Endothelial cell of umbilical vein (primary cell): ENCODE measurements at regions not wholly inside any gene's neighbourhood (a gene's known extent, or its start where the extent isn't known, plus 50 kb on each side); places are given as distances from the start of the nearest gene placed in this dataset.

Source experiments
- BruUV-seq: library from RNA; stranded (reverse); fragments of 400-500 nt; replicated peaks from 2 replicates; lab custom pipeline; 2021; lab: Mats Ljungman, UMichigan
- CTCF ChIA-PET: fragments of 300-600, 350-600 bp; sonication (Branson Sonifier 250); formaldehyde crosslinking; loops from one replicate; lab custom pipeline; 2021; ENCODE audit warnings: antibody characterized with exemption, inconsistent platforms; lab: Charles Lee
- POLR2A ChIA-PET: fragments of 300-600, 350-600 bp; sonication (Branson Sonifier 250); formaldehyde crosslinking; loops from one replicate; lab custom pipeline; 2021; ENCODE audit warnings: antibody characterized with exemption, inconsistent platforms; lab: Charles Lee
- DNase-seq: peaks from one replicate; pipeline ENCODE4 v3.0.0-alpha.2; 2011; ENCODE audit warnings: low read depth, low spot score
- FAIRE-seq: peaks from 2 replicates; lab custom pipeline; 2011; peaks lifted over from hg19 to GRCh38; lab: Jason Lieb, UNC
- H2AFZ ChIP-seq: 2 replicates; pipeline ENCODE4 v1.6.0; 2012; ENCODE audit warnings: low read depth, low read length, control low read depth, inconsistent platforms
- H3K27ac ChIP-seq: 2 replicates; pipeline ENCODE4 v1.5.1; 2011; ENCODE audit warnings: low read depth, mild to moderate bottlenecking, control low read depth, low read length, moderate library complexity; ENCODE audit not compliant: insufficient read depth
- H3K27me3 ChIP-seq, 2 experiments: 2 replicates each; pipeline versions ENCODE4 v1.6.0 to v1.6.1; 2011; ENCODE audit warnings: low read length in 2 of 2, mixed read lengths in 1 of 2; ENCODE audit not compliant: control insufficient read depth in 2 of 2, insufficient read depth in 2 of 2
- H3K36me3 ChIP-seq, 2 experiments: 2 replicates in 1 of 2; 3 replicates in 1 of 2; pipeline ENCODE4 v1.5.1; 2011; ENCODE audit warnings: low read length in 2 of 2, mild to moderate bottlenecking in 1 of 2, moderate library complexity in 1 of 2; ENCODE audit not compliant: control insufficient read depth in 2 of 2, insufficient read depth in 2 of 2; ENCODE audit errors: extremely low read depth in 1 of 2
- H3K4me1 ChIP-seq: 3 replicates; pipeline ENCODE4 v1.5.1; 2011; ENCODE audit warnings: mild to moderate bottlenecking, low read length; ENCODE audit not compliant: control insufficient read depth, insufficient read depth; ENCODE audit errors: extremely low read depth
- H3K4me2 ChIP-seq: 2 replicates; pipeline ENCODE4 v1.6.1; 2011; ENCODE audit warnings: low read length, control low read depth, mixed read lengths; ENCODE audit not compliant: insufficient read depth
- H3K4me3 ChIP-seq, 3 experiments: fragments of 200-600 bp in 1 of 3; sonication (generic), shearing (Covaris generic) in 1 of 3; replicated peaks in 1 of 3; 2 replicates each; pipeline ENCODE4 v1.5.1; 2011 to 2016; ENCODE audit warnings: control low read depth in 3 of 3, low read length in 3 of 3, mild to moderate bottlenecking in 2 of 3, inconsistent platforms in 1 of 3, low read depth in 1 of 3, moderate library complexity in 1 of 3; ENCODE audit not compliant: insufficient read depth in 1 of 3
- H3K79me2 ChIP-seq: 2 replicates; pipeline ENCODE4 v1.6.0; 2012; ENCODE audit warnings: low read length, inconsistent platforms; ENCODE audit not compliant: control insufficient read depth, insufficient read depth
- H3K9ac ChIP-seq: replicated peaks from 2 replicates; pipeline ENCODE3; 2011; ENCODE audit warnings: low read length, control low read depth; ENCODE audit not compliant: insufficient read depth; ENCODE audit errors: extremely low read depth
- H3K9me1 ChIP-seq: replicated peaks from 3 replicates; pipeline ENCODE4 v1.6.0; 2011; ENCODE audit warnings: mild to moderate bottlenecking, low read length; ENCODE audit not compliant: control insufficient read depth, insufficient read depth; ENCODE audit errors: extremely low read depth
- H3K9me3 ChIP-seq: replicated peaks from 2 replicates; pipeline ENCODE4 v1.5.1; 2012; ENCODE audit warnings: low read length, inconsistent platforms; ENCODE audit not compliant: control insufficient read depth, insufficient read depth
- H4K20me1 ChIP-seq: replicated peaks from 2 replicates; pipeline ENCODE3; 2011; ENCODE audit warnings: mild to moderate bottlenecking, low read length; ENCODE audit not compliant: control insufficient read depth, insufficient read depth; ENCODE audit errors: extremely low read depth
- FOS ChIP-seq: IDR thresholded peaks from 2 replicates; pipeline ENCODE4 v1.6.1; 2011; ENCODE audit warnings: mild to moderate bottlenecking, low read length, moderate library complexity, borderline replicate concordance; ENCODE audit not compliant: insufficient read depth
- MYC ChIP-seq: IDR thresholded peaks from one replicate; pipeline ENCODE4 v1.6.1; 2011; ENCODE audit warnings: mild to moderate bottlenecking, low read depth, low read length
- POLR2A ChIP-seq: IDR thresholded peaks from 2 replicates; pipeline ENCODE4 v1.6.1; 2012; ENCODE audit warnings: low read depth, mild to moderate bottlenecking, control low read depth, low read length
- dilution Hi-C: fragments of 300-500 bp; cut with MboI; formaldehyde crosslinking; loops from one replicate; pipeline ENCODE4 v1.15.0; 2019; ENCODE audit warnings: low sequenced_read_pairs; ENCODE audit not compliant: extremely low pct_ligation_motif_present
- intact Hi-C: fragments of 100-400 bp; cut with micrococcal nuclease; formaldehyde crosslinking; loops from one replicate; pipeline ENCODE4 v1.10.0; 2022

GRCh38 chr2:40004336-40004735 lies 225.3 kb upstream of the THUMPD2 start:
- dilution Hi-C loops (no loop called here), intact Hi-C loops (no loop called here)
- Histone ChIP-seq H3K27me3 (no peaks in the 10 kb centered on the region), H4K20me1 (no peaks in the 10 kb centered on the region), H3K27ac (no peak overlapping the region), H3K36me3 (no peaks in the 10 kb centered on the region), H2AFZ (no peak overlapping the region), H3K4me3 (no peak overlapping the region), H3K9me1 (no peaks in the 10 kb centered on the region), H3K9me3 (no peaks in the 10 kb centered on the region), H3K4me2 (no peak overlapping the region), H3K9ac (no peak overlapping the region), H3K4me1 (no peaks in the 10 kb centered on the region), H3K79me2 (no peaks in the 10 kb centered on the region)
- ChIA-PET CTCF (interaction anchor here (1.1 kb wide), 1 partner anchor 8 kb away, joined by 3 read pairs; no protein-coding TSS in a partner anchor), POLR2A (no interaction called here)
- FAIRE-seq = no peak
- TF ChIP-seq FOS (peak; percentile 39), MYC (no peak)
- no peak for DNase-seq
- no TSS peak for BruUV-seq

DNA sequence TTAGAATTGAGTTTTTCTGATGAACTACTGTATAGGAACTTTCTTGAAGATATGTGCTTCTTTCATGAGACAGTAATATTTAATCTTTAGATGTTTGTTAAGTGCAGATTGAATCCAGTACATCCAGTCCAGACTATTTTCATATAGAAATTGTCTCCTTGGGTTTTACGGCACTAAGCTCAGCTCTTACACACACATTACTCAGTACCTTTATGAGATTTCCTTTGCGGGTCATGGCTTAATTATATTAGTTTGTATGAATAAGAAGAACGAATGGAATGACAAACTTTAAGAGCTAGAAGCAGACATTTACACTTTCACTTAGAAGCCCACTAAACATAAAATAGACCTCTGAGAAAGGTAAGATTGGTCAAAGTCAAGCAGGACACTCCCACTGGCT lies 223.3 kb upstream of the THUMPD2 start:
- Histone ChIP-seq H3K9me3 (no peaks in the 10 kb centered on the region), H3K4me3 (no peak overlapping the region), H4K20me1 (no peaks in the 10 kb centered on the region), H3K9me1 (no peaks in the 10 kb centered on the region), H3K4me1 (no peaks in the 10 kb centered on the region), H3K9ac (no peak overlapping the region), H3K4me2 (no peak overlapping the region), H3K27me3 (no peaks in the 10 kb centered on the region), H3K79me2 (no peaks in the 10 kb centered on the region), H3K27ac (no peak overlapping the region), H3K36me3 (no peaks in the 10 kb centered on the region), H2AFZ (no peak overlapping the region)
- TF ChIP-seq MYC (no peak), POLR2A (no peak)
- intact Hi-C loops (no loop called here), dilution Hi-C loops (no loop called here)
- POLR2A ChIA-PET = no interaction called here
- BruUV-seq = no TSS peak
- DNase-seq (no peak), FAIRE-seq (no peak)
- CTCF ChIA-PET = no interaction called here
